Fibroblast of pulmonary artery (primary cell): ENCODE measurements at regions not wholly inside any gene's neighbourhood (a gene's known extent, or its start where the extent isn't known, plus 50 kb on each side); places are given as distances from the start of the nearest gene placed in this dataset.
A peak's percentile ranks its signal among the peaks of the same experiment; 100 is the strongest.

Experiments used
- DNase-seq: peaks from one replicate; pipeline ENCODE4 v3.0.0-alpha.2; 2010; ENCODE audit warnings: low read depth
- H3K4me3 ChIP-seq: replicated peaks from 2 replicates; pipeline ENCODE4 v1.5.1; 2011; ENCODE audit warnings: low read depth, mild to moderate bottlenecking, control low read depth, low read length, moderate library complexity
- CTCF ChIP-seq: IDR thresholded peaks from 2 replicates; pipeline ENCODE4 v1.5.1; 2011; ENCODE audit warnings: mild to moderate bottlenecking, control low read depth, low read length, inconsistent platforms; ENCODE audit errors: missing control alignments

GRCh38 chr7:110568932-110569331 lies 522.0 kb upstream of the LRRN3 start:
- TF ChIP-seq CTCF, result no peak
- no peak overlapping the region for H3K4me3 ChIP-seq
- DNase-seq, result no peak

- no peak for DNase-seq
- H3K4me3 ChIP-seq, result no peak overlapping the region
- no peak for TF ChIP-seq CTCF
These were observed 521.3 kb upstream of the LRRN3 start for GRCh38 chr7:110569486-110570205.

- no peak overlapping the region for H3K4me3 ChIP-seq
- TF ChIP-seq CTCF, result no peak
- peak; percentile 15 for DNase-seq
These were observed 516.9 kb upstream of the LRRN3 start for GRCh38 chr7:110573862-110574528.

DNA sequence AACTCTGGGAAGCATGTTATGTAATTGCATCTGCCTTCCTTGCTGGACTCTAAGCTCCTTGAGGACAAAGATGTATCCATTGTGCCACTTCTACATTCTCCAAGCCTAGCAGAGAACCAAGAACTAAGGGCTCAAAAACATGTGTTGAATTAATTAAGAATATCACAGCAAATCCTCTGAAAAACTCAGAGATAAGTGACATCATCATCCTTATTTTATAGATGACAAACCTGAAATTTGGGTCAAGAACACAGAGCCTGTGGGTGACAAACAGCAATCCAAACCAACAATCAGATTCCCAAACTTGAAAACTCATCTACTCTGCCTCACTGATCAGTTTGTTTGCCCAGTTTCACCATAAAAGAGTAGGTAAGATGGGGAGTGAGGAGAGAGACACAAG lies 503.6 kb upstream of the LRRN3 start:
- TF ChIP-seq CTCF, result no peak
- H3K4me3 ChIP-seq, result no peak overlapping the region
- DNase-seq, result no peak

- TF ChIP-seq CTCF, result no peak
- H3K4me3 ChIP-seq, result no peak overlapping the region
- no peak for DNase-seq
These were observed 500.5 kb upstream of the LRRN3 start for GRCh38 chr7:110590415-110590814.

DNA sequence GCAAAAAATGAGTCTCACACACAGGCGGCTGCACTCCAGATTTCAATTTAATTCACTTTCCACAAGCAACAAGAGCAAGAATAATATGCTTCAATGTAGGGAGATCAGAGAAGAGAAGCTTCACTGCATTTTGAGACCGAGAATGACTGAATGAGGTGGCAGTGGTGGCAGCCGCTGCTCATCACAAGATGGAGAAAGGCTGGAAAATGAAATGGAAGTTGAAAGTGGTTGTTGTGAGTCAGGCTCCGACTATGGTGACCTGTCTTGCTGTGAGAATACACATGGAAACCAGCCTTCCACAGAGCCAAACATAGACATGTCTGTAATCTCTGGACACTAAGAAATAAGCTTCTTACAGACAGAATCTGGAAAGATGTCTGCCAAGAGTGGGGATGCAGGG lies 499.6 kb upstream of the LRRN3 start:
- no peak for TF ChIP-seq CTCF
- H3K4me3 ChIP-seq, result no peak overlapping the region
- no peak for DNase-seq

- H3K4me3 ChIP-seq, result no peak overlapping the region
- TF ChIP-seq CTCF, result no peak
- no peak for DNase-seq
These were observed 498.4 kb upstream of the LRRN3 start for GRCh38 chr7:110592557-110592956.
